NCI-H2196 treated with DMSO at 0.1 percent for 48 hours (cell line): ENCODE measurements at regions not wholly inside any gene's neighbourhood (a gene's known extent, or its start where the extent isn't known, plus 50 kb on each side); places are given as distances from the start of the nearest gene placed in this dataset.
"Not testable (repeated sequence)": the region's sequence is repeated elsewhere in the genome, so short reads cannot be mapped to it uniquely, and the experiment has no call there.

ENCODE experiments used
- DNase-seq: peaks from one replicate; lab custom pipeline; 2025; ENCODE audit not compliant: unreplicated experiment; lab: John Stamatoyannopoulos, UW

DNA sequence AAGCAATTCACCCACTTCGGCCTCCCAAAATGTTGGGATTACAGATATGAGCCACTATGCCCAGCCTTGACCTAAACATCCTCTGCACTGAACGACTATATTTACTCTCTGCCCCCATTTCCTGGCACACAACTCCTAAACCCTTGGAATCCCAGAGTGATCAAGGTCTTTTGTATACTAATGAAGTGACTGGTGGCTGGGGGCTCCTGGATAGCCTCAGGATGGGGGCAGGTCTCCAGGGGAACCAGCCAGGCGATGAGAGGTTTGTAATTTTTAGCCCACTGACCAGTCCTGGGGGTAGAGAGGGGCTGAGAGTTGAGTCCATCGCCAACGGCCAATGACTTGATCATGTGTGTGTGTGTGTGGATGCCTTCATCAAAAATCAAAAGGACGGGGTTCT lies 71.1 kb downstream of the FAM50B start:
- no peak for DNase-seq

DNA sequence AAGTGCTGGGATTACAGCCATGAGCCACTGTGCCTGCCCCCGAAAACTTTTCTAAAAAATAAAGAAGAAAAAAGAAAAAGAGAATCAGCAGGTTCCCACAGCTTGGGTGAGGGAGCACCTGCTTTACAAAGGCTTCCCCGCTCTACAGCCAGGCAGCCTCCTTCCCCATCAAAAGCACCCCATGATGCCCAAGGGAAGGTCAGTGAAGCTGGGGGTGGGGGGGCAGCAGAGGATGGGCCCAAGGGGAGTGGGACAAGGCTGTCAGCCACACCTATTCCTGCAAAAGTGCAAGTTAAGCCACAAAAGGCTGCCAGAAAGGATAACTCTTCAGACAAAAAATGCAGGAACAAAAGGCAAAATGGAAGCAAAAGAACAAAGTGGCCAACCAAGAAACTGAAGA lies 72.5 kb downstream of the FAM50B start:
- no peak for DNase-seq

- DNase-seq = not testable (repeated sequence)
Observed at GRCh38 chr6:3922619-3923018, 73.4 kb downstream of the FAM50B start.

DNA sequence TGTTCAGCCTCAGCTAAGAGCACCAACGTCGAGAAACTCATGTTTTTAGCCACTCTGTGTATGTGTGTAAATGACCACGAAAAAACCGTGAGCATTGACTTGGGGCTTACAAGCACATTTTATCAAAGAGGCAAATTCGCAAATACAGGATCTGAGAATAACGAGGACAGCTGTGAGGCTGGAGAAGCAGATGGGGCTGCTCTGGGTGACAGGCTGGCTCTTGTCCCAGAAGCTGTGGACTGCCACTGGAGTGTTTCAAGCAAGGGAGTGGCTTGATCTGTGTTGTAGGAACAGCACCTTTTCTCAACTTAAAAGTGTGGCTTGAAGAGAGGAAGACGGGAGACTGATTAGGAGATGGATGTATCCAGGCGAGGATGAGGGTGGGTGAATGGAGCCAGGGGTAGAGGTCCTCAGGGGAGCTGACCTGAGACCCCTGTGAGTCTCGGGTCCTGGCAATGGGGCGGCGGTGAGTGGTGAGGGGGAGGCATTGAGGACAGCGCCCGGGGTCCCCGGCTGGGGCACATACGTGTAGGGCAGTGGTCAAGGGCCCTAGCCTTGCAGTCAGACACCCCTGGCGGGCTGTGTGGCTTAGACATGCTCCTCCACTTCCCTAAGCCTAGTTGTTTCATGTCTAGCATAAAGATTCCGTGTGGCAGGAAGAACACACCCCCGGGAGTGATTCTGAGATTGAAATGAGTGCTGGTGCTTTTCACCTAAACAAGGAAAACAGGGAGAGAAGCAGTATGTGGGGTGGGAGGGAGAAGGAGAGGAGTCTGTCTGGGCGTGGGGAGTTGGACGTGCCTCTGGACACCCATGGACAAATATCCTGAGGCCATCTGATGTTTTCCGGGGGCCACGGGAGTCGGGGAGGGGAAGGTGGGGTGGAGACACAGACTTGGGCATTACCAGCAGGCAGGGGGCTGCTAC lies 76.3 kb downstream of the FAM50B start:
- not testable (repeated sequence) for DNase-seq

- no peak for DNase-seq
Observed at GRCh38 chr6:3926150-3926482, 76.9 kb downstream of the FAM50B start.

DNA sequence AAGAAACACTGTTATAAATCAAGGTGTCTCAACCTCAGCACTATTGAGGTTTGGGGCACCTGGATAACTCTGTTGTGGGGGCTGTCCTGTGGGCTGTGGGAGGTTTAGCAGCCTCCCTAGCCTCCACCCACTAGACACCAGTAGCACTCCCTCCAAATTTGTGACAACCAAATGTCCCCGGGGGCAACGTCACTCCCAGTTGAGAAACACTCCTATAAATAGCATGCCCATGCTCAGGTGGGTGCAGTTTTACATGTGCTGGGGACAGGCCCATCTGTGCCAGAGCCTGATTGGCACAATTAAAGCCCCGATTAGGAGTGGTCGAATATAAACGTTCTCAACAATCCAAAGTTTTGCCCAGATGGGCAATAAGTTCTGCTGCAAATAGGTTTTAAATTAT lies 78.9 kb downstream of the FAM50B start:
- no peak for DNase-seq

GRCh38 chr6:3929281-3929798 lies 80.2 kb downstream of the FAM50B start:
- DNase-seq = no peak

GRCh38 chr6:3937438-3937837 lies 88.3 kb downstream of the FAM50B start:
- DNase-seq = no peak

DNA sequence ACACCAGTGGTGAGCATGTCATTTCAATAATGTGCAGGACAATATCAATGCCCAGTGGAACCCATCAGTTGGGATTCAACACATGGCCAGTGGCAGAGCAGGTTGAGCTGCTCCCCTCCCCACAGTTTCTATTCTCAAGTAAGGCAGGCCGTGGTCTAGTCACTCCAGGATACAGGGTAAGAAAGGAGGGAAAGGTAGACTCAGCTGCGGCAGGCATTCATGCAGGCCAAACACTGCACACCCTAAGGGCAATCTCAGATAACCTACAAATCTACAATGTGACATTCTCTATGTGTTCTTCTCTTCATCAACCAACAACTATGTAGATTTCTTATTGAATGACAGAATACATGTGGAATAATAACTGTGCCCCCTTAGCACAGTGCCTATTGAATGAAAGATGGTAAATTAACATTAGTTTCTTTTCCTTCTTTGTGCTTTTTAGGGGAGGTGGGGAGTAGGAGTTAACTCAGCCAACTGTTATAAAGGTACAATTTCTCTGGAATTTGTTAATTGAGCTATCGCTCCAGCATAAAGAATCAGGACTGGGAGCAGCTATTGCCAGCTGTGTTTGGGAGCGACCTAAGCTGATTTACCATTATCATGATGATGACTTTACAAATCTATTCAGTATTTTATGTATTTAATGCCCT lies 89.7 kb downstream of the FAM50B start:
- no peak for DNase-seq

- DNase-seq = no peak
Observed at GRCh38 chr6:3939368-3939958, 90.3 kb downstream of the FAM50B start.

GRCh38 chr6:3939964-3940363 lies 90.8 kb downstream of the FAM50B start:
- no peak for DNase-seq

DNA sequence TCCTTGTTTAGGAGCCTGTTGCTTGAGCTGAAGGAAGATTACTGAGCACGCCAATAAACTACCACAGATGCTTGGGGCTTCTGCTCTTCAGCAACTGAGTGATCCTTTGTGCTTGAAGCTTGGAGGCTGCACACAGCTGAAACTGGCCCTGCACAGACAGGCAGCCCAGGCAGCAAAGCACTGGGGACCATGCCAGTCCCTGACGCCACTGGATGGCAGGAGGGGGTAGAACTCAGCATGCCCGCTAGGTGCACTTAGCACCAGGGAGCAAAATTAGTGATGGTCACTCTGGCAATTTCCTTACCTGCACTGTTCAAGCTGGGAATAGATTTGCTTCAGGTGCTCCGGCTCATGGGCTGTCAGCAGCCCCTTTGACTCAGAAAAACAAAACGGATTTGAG lies 91.5 kb downstream of the FAM50B start:
- no peak for DNase-seq

DNA sequence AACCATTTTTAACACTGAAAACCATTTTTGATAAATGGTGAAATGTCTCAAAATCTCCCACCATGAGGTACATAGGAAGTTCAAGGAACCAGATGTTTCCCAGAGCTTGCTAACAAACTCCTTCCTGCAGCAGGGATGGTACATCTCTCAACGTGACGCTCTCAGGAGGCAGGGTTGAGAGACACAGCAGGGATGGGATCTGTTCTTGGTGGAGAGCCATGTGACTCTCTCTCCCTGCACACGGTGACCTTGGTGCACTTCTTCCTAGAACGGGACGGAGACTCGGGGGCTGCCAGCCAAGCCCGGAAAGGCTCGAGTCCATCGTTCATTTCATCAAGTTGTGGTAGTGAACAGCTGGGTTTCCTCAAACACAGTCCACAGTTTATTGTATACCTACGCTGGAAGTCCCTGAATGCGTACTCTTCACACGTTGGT lies 94.2 kb downstream of the FAM50B start:
- no peak for DNase-seq

- no peak for DNase-seq
Observed at GRCh38 chr6:3944246-3944645, 95.1 kb downstream of the FAM50B start.

- DNase-seq = no peak
Observed at GRCh38 chr6:3946778-3947177, 97.6 kb downstream of the FAM50B start.

- DNase-seq = no peak
Observed at GRCh38 chr6:3948866-3949265, 99.7 kb downstream of the FAM50B start.

DNA sequence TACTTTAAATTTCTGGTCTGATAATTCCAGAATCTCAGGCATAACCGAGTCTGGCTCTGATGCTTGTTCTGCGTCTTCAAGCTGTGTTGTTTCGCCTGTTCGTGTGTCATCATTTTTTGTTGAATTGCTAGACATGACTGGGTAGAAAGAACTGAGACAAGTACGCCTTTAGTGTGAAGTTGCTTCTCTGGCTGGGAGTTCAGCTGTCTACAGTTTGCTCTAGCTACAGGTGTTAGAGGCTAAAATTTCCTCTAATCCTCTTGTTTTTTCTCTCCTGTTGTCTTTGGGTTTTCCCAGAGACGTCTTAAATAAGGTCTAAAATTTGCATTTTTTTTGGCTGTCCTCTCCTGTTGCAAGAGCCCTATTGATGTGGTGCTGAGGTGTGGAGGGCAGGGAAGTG lies 100.3 kb downstream of the FAM50B start:
- no peak for DNase-seq

- no peak for DNase-seq
Observed at GRCh38 chr6:3956054-3956453, 106.9 kb downstream of the FAM50B start.

GRCh38 chr6:3957321-3957720 lies 108.1 kb downstream of the FAM50B start:
- DNase-seq = no peak

DNA sequence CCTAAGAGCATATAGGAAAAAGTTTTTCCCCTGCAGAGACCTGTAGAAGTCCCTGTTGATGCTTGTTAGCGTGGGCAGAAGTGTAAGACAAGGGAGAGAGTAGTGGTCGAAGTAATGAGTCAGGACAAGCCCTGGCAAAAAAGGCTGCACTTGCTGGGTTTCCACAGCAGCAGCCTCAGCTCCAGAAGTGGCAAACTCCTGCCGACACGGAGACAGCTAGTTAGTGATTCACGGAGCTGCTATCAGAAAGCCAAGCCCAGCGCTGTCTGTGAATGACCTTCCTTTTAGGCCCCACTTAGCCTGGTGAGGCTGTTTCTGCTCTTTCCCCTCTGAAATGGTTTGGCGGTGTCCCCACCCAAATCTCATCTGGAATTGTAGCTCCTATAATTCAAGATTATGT lies 109.1 kb downstream of the FAM50B start:
- no peak for DNase-seq

DNA sequence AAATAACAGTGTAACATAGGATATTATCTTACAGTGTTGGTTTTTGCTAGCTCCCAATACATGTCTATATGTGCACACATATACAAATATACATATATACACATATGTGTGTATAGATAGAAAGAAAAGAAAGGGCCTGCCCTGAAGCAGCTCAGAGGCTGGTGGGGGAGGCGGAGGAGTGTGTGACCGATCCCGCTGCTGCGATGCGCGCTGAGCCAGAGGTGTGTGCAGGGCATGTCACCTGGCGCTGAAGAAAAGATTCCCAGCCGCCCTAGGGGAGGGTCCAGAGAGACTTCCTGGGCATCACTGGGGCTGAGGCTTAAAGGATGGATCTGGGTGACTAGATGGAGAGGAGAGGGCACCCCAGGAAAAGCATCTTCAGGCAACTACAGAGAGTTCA lies 110.2 kb downstream of the FAM50B start:
- no peak for DNase-seq
